ENCODE measurements at regions not wholly inside any gene's neighbourhood (a gene's known extent, or its start where the extent isn't known, plus 50 kb on each side); places are given as distances from the start of the nearest gene placed in this dataset.
"Not testable (repeated sequence)": the region's sequence is repeated elsewhere in the genome, so short reads cannot be mapped to it uniquely, and the experiment has no call there.

DNA sequence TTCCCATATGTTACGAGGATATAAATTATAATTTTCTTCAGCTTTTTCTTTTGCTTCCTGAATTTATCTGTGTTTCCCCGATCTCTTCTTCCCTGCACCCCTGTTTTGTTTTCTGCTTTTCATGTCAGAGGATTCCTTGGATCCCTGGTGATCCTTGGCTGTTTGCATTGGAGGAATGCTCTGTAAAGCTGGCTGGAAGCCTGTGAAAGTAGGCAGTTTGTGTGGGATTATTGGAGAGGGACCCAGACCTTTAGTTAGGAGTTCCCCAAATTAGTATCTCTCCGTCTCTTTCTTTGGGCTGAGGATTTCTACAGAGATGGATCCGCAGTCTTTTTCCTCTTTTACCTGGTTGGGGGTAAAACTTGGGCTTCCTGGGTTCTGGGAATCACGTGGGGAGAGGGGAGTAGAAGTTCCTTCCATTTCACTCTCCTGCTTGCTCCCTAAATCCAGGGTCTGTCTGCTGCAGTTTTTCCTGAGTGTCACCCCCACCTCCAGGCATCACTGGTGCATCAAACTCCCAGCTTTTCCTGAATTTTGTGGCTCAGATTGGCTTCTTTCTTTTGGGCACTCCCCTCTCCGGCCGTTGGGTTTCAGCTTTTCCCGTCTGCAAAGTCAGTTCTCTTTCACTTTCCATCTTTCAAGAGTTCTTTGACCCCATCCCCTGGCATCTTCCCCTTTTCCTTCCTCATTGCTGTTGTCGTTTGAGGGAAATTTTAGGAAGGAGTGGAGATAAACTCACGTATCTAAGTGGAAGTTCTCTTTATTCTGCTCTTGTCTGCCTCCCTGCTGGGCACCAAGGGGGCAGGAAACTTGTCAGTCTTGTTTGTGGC lies 79.1 kb upstream of the ALX4 start:
- no peak for DNase-seq

GRCh38 chr11:44389963-44390605 lies 80.1 kb upstream of the ALX4 start:
- DNase-seq: no peak

DNA sequence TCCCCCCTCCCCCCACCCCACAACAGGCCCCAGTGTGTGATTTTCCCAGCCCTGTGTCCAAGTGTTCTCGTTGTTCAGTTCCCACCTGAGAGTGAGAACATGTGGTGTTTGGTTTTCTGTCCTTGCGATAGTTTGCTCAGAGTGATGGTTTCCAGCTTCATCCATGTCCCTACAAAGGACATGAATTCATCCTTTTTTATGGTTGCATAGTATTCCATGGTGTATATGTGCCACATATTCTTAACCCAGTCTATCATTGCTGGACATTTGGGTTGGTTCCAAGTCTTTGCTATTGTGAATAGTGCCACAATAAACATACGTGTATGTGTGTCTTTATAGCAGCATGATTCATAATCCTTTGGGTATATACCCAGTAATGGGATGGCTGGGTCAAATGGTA lies 81.1 kb upstream of the ALX4 start:
- not testable (repeated sequence) for DNase-seq

GRCh38 chr11:44396746-44397145 lies 86.8 kb upstream of the ALX4 start:
- not testable (repeated sequence) for DNase-seq

DNA sequence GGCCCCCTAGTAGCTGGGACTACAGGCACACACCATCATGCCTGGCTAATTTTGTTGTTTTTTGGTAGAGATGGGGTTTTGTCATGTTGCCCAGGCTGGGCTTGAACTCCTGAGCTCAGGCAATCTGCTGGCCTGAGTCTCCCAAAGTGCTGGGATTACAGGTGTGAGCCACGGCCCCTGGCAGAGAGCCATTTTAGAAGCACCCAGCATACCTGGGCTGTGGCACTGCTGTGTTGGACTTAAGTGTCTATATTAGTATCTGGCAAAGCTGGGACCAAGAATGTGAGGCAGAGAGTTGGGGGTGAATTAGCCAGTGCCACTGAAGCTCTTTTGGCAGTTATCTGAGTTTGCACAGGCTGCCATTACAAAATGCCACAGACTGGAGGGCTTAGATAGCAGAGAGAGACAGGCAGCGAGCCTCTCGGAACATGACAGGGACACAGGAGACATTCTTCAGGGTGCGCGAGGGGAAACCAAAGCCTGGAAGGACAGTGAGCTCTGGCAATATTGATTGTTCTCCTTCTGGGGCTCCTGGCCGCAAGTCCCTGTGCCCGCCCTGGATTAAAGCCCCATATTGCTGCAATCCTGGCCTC lies 87.7 kb upstream of the ALX4 start:
- DNase-seq: no peak

DNA sequence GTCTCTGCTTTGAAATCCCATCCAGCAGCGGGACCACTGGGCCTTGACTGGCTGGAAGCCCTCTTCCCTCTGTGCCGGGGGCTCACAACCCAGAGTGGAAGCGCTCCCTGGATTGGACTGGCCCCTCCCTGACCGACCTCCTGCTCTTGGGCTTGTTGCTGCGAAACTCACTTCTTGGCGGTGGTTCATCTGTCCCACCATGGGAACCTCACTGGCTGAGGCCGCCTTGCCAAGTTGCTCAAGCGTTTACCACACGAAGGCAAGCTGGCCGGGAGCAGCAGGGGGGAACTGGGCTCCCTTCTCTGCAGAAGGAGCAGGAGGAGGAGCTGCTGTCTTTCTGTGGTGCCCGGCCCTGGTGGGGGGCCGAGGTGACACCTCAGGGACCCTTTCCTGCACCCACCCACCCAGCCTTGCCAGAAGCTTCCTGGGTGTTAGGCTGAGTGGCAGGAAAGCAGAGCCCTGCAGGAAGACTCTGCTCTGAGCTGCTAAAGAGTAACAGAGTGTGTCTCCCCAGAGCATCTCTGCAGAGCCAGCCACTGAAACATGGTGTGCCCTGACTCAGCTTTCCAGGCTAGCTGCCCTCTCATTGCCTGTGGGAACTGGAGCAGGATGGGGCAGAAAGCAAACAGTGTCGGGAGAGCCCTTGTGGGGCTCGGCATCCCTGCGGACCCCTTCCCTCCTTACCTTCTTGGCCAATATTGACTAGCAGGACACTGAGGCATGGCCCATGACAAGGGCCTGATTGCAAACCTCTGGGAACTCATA lies 88.5 kb upstream of the ALX4 start:
- DNase-seq: peak; percentile 19

DNA sequence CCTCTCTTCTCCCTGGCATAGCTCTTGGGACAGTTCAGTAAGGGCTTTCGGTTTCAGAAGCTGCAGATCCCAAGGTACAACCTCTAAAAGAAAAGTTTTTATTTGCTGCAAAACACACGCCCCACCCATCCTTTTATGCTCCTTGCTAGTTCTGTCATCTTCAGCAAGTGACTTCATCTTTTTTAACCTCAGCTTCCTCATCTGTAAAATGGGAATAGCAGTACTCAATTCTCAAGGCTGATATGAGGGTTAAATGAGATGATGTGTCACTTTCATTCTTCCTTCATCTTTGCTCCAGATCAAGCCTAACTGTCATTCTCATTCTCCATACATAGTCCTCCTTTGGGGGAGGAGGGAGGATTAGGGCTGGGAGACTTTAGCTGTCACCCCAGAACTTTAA lies 90.0 kb upstream of the ALX4 start:
- DNase-seq: no peak

DNA sequence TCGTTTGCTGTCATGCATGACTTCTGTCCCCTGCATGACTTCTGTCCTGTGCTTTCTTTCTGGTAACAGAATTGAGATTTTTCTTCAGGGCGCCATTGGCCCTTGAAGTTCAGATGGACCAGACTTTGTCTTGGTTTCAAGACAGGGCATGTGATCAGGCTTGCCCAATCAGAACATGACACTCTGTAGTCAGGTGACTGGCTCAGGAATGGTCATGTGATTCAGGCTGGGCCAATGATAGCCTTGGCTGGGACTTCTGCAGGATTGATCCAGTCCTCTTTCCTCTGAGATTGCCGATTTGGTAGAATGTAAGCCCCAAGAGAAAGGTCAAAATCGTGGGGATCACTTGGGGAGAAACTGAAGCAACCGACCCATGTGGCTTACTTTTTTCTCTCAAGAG lies 90.5 kb upstream of the ALX4 start:
- no peak for DNase-seq

DNA sequence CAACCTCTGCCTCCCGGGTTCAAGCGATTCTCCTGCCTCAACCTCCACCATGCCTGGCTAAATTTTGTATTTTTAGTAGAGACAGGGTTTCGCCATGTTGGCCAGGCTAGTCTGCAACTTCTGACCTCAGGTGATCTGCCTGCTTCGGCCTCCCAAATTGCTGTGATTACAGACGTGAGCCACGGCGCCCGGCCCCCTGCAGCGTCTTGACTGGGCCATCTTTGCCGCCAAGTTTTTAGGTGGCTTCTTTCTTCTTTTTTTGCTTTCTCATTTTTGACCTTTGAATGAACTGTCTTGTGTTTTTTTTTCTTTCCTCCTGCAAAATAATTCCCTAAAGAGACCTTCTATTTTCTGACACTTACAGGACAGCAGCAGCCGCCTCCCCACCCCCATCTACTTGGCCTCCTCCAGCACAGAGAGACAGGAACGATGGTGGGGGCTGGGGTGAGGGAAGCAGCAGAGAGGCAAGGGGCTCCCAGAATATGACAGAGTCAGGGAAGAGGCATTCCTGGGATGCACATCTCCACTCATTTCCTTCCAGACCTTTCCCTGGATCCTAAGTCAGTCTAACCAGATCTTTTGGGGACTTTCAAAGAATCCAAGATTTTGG lies 92.6 kb upstream of the ALX4 start:
- no peak for DNase-seq

DNA sequence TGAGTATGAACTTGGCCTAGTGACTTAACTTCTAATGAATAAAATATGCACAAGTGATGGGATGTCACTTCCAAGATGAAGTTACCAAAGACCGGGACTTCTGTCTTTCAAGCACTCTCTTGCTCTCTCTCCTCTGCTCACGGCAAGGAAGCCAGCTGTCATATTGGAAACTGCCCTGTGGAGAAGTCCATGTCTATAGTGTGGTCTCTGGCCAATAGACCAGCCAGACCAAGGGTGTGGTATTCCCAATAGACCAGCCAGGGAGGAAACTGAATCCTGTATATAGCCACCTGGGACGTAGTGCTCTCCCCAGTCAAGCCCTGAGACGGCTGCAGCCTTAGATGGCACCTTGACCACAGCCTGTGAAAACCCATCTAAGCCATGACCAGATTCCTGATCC lies 93.2 kb upstream of the ALX4 start:
- DNase-seq: no peak

- no peak for DNase-seq
Measured at GRCh38 chr11:44403587-44404273, 93.8 kb upstream of the ALX4 start.

- no peak for DNase-seq
Measured at GRCh38 chr11:44404301-44404700, 94.4 kb upstream of the ALX4 start.

DNA sequence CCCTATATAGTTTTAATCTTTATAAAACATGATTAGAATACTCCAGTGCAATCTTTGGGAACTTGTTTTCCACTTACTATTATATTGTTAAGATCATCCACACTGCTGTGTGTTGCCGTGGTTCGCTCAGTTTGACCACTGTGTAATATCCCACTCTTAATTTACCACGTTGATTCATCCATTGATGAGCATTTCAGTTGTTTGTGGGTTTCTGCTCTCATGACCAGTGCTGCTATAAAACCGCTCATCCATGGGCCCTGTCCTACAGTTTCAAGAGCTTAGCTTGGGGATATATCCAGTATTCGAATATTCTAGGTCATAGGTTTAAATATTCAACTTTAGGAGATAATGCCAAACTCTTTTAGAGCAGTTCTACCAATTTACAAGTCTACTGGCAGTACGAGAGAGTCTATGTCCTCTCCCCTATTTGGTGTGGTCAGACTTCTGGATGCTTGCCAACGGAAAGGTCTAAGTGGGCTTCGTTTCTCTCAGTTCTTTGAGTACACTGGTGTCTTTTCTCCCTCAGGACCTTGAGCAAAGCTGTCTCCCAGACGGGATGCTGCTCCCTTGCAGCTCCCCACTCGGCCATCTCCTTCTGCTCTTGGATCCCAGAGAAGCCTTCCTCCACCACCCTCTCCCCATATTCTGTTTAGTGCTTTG lies 94.9 kb upstream of the ALX4 start:
- no peak for DNase-seq

DNA sequence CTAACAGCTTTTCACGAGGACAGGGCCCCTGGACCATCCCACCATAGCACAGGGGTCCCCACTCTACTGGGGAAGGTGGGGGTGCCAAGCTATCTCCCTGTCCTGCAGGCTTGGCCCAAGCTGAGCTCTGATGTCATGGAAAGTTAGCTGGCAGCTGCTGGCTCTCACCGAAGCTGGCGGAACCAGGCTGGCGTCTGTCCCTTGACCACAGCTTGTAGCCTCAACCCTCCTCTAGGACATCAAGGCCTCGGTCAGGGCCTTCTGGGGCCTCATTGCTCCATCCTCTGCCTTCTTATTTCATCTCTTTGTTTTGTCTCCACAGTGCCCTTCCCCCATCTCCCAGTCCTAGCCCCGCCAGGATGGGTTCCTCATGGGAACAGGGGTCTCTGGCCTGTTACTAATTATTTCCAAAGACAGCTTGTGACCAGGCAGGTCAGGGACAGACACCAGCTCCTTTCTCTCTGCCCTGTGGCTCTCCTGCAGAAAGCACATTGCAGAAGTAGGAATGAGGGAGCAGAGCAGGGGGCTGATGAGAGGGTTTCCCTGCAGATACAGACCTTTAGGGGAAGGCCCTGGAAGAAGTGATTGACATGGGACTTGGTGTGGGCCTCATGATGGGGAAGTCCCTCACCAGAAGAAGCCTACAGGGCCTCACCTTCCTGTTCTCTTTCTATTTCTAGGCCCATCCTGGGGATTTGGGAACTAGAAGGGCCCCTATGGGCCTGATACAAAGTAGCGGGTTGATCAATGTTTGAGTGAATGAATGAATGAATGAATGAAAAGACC lies 97.5 kb upstream of the ALX4 start:
- no peak for DNase-seq

DNA sequence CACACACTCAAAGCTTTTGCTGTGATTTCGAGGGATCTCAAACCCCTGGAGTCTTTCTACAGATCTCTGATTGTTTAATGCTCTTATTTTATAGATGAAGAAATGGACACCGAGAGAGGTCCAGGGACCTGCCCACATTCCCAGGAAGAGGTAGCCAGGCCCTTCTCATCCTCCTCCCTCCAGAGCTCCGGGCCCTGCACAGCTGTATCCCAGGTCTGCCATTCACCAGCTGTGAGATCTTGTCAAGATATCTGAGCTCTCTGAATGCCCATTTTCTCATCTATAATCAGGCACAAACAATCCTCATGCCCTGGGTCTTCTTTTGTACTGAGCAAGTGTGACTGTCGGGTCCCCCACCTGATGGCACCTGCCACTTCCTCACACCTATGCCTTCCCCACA lies 98.2 kb upstream of the ALX4 start:
- no peak for DNase-seq

- DNase-seq: no peak
Measured at GRCh38 chr11:44408711-44409470, 99.0 kb upstream of the ALX4 start.

DNA sequence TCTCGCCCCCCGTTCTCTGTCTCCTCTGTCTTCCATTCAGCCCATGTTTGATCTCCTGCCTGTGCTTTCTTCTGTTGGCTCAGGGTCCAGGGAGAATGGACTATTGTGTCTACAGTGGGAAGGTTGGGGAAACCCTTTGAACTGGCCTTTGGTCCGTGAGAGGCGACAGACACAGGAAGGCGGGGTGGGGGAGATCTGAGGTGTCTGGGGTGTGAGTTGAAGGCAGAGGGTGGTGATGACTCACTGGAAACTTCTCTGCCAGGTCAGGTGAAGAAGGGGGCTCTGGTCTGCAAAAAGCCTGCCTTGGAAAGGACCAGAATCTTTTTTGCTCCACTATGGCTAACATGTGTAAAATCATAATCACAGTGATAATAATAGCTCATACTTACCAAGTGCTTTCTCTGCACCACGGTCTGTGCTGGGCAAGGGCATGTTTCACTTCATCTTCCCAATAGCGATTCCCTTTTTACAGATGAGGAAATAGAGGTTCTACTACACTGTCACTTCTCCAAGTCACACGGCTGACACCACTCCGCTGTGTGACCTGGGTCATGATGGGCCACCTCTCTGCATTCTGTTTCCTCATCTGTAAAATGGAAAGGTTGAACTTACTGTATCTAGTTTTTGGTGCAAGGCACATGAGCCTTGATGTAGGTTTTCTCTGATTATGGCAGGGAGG lies 99.8 kb upstream of the ALX4 start:
- DNase-seq: no peak

DNA sequence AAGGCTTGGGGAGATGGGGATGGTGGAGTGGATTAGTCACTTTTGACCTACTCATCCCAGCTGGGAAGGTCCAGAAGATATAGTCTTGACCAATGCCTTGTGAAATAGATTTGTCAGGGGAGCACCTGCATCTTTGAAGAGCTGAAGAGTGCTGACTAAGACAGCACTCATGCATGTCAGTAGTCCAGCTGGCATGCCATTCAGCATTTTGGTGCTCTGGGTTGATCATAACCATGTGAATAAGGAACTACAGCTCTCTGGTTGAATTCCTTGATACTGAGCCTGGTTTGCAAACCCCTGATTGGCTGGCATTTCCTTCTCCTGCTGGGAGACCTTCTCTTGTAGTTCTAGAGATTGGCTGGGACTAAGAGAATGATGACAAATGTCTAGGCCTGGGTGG lies 106.8 kb upstream of the ALX4 start:
- DNase-seq: no peak

- no peak for DNase-seq
Measured at GRCh38 chr11:44417731-44418455, 108.0 kb upstream of the ALX4 start.

Measured in retina (tissue), 1 donor.